GM21723 (cell line): ENCODE measurements at regions not wholly inside any gene's neighbourhood (a gene's known extent, or its start where the extent isn't known, plus 50 kb on each side); places are given as distances from the start of the nearest gene placed in this dataset.
"Not testable (repeated sequence)": the region's sequence is repeated elsewhere in the genome, so short reads cannot be mapped to it uniquely, and the experiment has no call there.

Experiments used
- ATAC-seq: cut with Tn5 transposase; IDR thresholded peaks from one replicate; pipeline ENCODE4 v1.9.1; 2021; ENCODE audit warnings: mild to moderate bottlenecking, moderate library complexity; ENCODE audit not compliant: unreplicated experiment

- ATAC-seq: not testable (repeated sequence)
Measured at GRCh38 chr17:20840987-20841865, 201.6 kb downstream of the USP22 start.

GRCh38 chr17:20842012-20842411 is 200.8 kb downstream of the USP22 start:
- not testable (repeated sequence) for ATAC-seq

- ATAC-seq: not testable (repeated sequence)
Measured at GRCh38 chr17:20843261-20843660, 199.6 kb downstream of the USP22 start.

- ATAC-seq: not testable (repeated sequence)
Measured at GRCh38 chr17:20843799-20844553, 198.8 kb downstream of the USP22 start.

GRCh38 chr17:20848869-20849443 is 193.9 kb downstream of the USP22 start:
- not testable (repeated sequence) for ATAC-seq

GRCh38 chr17:20851591-20852238 is 191.1 kb downstream of the USP22 start:
- not testable (repeated sequence) for ATAC-seq

- no peak for ATAC-seq
Measured at GRCh38 chr17:20852239-20852989, 190.4 kb downstream of the USP22 start.

GRCh38 chr17:20852990-20853370 is 189.8 kb downstream of the USP22 start:
- ATAC-seq: no peak

- not testable (repeated sequence) for ATAC-seq
Measured at GRCh38 chr17:20855910-20856470, 186.8 kb downstream of the USP22 start.

- not testable (repeated sequence) for ATAC-seq
Measured at GRCh38 chr17:20866444-20867209, 176.2 kb downstream of the USP22 start.

- not testable (repeated sequence) for ATAC-seq
Measured at GRCh38 chr17:20867436-20867937, 175.3 kb downstream of the USP22 start.

- not testable (repeated sequence) for ATAC-seq
Measured at GRCh38 chr17:20867938-20868661, 174.7 kb downstream of the USP22 start.

- not testable (repeated sequence) for ATAC-seq
Measured at GRCh38 chr17:20868662-20869007, 174.2 kb downstream of the USP22 start.

GRCh38 chr17:20873173-20873572 is 169.6 kb downstream of the USP22 start:
- ATAC-seq: not testable (repeated sequence)

GRCh38 chr17:20873688-20874328 is 169.0 kb downstream of the USP22 start:
- not testable (repeated sequence) for ATAC-seq

- ATAC-seq: not testable (repeated sequence)
Measured at GRCh38 chr17:20877384-20877783, 165.4 kb downstream of the USP22 start.

- ATAC-seq: no peak
Measured at GRCh38 chr17:20890338-20890737, 152.5 kb downstream of the USP22 start.

- ATAC-seq: not testable (repeated sequence)
Measured at GRCh38 chr17:20895426-20895825, 147.4 kb downstream of the USP22 start.
